ENCODE measurements at regions not wholly inside any gene's neighbourhood (a gene's known extent, or its start where the extent isn't known, plus 50 kb on each side); places are given as distances from the start of the nearest gene placed in this dataset.

DNA sequence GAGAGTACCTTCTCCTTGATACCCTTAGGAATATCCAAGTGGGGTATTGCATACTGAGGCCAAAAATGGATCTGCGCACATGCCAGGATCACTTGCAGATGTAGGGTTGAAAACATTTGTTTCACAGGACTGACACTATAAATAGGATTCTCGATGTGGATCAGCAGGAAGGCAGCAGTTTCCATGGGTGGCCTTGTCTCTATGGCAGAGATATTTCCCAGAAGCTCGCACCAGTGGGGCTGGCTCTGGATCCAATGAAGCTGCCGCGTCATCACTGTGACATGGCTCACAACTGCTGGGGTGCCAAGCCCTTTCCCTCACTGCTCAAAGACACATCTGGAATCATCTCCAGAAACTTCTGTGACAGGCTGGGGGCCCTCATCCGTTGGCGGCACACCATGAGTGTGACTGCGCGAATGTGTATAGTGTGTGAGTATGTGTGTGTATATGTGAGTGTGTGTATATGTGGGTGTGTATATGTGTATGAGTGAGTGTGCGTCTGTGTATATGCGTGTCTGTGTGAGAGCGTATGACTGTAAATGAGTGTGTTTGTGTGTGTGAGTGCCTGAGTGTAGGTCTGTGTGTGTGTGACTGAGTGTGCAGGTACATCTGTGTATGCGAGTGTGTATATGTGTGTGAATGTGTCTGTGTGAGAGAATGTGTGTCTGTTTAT lies 182.5 kb downstream of the GAS1 start:
- WGBS, 2 donors = 76 to 80% methylated on average over 13 of the region's 13 CpGs
- intact Hi-C loops (cut with DNase I) = no loop called here
- Histone ChIP-seq H3K9me3 (peaks cover 0 to 3% (median 0%) of the 10 kb centered on the region in 11 donors), H3K4me3 (no peak overlapping the region), H3K27me3 (peaks cover 0 to 2% (median 0%) of the 10 kb centered on the region in 7 donors), H3K4me1 (peaks cover 0 to 19% (median 0%) of the 10 kb centered on the region in 9 donors), H3K36me3 (no peaks in the 10 kb centered on the region), H3K27ac (peak overlapping the region in 1 of 10 donors; percentile 33)
- DNase-seq (no peak), ATAC-seq (peak in 1 of 8 donors; percentile 49)
- TF ChIP-seq, protein P1, sequence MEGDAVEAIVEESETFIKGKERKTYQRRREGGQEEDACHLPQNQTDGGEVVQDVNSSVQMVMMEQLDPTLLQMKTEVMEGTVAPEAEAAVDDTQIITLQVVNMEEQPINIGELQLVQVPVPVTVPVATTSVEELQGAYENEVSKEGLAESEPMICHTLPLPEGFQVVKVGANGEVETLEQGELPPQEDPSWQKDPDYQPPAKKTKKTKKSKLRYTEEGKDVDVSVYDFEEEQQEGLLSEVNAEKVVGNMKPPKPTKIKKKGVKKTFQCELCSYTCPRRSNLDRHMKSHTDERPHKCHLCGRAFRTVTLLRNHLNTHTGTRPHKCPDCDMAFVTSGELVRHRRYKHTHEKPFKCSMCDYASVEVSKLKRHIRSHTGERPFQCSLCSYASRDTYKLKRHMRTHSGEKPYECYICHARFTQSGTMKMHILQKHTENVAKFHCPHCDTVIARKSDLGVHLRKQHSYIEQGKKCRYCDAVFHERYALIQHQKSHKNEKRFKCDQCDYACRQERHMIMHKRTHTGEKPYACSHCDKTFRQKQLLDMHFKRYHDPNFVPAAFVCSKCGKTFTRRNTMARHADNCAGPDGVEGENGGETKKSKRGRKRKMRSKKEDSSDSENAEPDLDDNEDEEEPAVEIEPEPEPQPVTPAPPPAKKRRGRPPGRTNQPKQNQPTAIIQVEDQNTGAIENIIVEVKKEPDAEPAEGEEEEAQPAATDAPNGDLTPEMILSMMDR (IDR thresholded peaks at IDR 0.05) = no peak

DNA sequence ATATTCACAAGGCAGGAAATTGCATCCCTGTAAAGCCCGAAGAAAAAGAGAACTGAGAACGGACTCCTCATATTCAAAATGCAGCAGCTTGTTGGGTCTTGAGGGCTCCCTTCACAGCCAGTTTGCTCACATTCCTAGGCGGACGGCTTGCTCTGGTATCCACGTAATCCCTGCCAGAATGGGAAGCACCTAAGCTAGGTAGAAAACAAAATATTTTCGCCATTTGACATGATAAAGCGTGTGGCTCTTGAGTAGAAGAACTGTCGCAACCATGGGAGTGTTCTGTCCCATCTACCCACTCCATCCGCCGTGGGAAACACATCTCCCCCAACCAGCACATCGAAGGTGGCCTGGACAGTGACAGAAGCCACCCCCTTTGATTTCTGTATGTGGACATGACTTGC lies 183.1 kb downstream of the GAS1 start:
- peak in 1 of 8 donors; percentile 49 for ATAC-seq
- peak overlapping the region in 1 of 10 donors; percentile 33 for H3K27ac ChIP-seq

DNA sequence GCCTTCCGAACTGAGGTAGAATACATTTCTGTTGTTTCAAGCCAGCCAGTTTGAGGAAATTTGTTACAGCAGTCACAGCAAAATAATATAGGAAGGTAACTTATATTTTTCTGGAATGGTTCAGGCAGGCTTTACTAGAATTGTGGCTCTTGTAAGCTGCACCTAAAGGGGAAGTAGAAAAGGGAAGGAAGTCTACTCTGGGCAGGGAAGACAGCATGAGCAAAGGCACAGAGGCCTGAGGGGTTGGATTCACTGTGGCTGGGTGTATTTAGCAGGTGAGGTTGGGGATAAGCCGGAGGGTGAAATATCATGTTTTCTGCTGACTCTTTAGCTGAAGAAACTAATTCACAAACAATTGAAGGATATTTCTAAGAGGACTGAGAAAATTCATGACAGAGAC lies 183.5 kb downstream of the GAS1 start:
- TF ChIP-seq, protein P1 (IDR thresholded peaks at IDR 0.05) = no peak
- Histone ChIP-seq H3K4me3 (no peak overlapping the region), H3K4me1 (peaks cover 0 to 19% (median 0%) of the 10 kb centered on the region in 9 donors), H3K36me3 (no peaks in the 10 kb centered on the region), H3K27me3 (peaks cover 0 to 2% (median 0%) of the 10 kb centered on the region in 7 donors), H3K27ac (peak overlapping the region in 1 of 10 donors; percentile 33), H3K9me3 (peaks cover 0 to 3% (median 0%) of the 10 kb centered on the region in 11 donors)
- WGBS, 2 donors = 90 to 93% methylated on average over 2 of the region's 2 CpGs
- DNase-seq = no peak
- intact Hi-C loops (cut with DNase I) = no loop called here
- peak in 1 of 8 donors; percentile 34 for ATAC-seq

More for the DNA sequence above, 183.1 kb downstream of the GAS1 start:
- Histone ChIP-seq H3K27me3 (peaks cover 0 to 2% (median 0%) of the 10 kb centered on the region in 7 donors), H3K36me3 (no peaks in the 10 kb centered on the region), H3K9me3 (peaks cover 0 to 3% (median 0%) of the 10 kb centered on the region in 11 donors), H3K4me3 (no peak overlapping the region), H3K4me1 (peaks cover 0 to 19% (median 0%) of the 10 kb centered on the region in 9 donors)
- DNase-seq = no peak
- TF ChIP-seq, protein P1 (IDR thresholded peaks at IDR 0.05) = no peak
- 88 to 93% methylated on average over 11 of the region's 11 CpGs for WGBS, 2 donors
- intact Hi-C loops (cut with DNase I) = no loop called here

DNA sequence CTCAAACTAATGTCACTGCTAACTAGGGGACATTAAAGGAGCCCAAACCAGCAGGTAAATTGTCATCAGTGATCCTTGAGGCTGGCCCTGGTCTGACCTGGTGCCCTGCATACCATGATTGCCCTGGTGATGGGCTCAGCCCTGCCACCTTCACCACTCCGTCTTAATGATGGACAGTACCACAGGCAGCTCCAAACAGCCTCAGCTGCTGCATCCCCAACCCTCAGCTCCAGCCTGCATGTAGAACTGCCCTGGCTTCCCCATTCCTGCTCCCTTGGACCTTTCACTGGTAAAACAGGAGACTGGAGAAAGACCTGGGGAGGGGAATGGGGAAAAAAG lies 190.0 kb downstream of the GAS1 start:
- TF ChIP-seq, protein P1 (IDR thresholded peaks at IDR 0.05) = no peak
- 88 to 91% methylated on average over 1 of the region's 1 CpG for WGBS, 2 donors

More for the DNA sequence above, 190.0 kb downstream of the GAS1 start:
- Histone ChIP-seq H3K36me3 (no peaks in the 10 kb centered on the region), H3K4me3 (no peak overlapping the region), H3K9me3 (no peaks in the 10 kb centered on the region), H3K27ac (no peak overlapping the region), H3K27me3 (peaks cover 0 to 17% (median 3%) of the 10 kb centered on the region in 7 donors), H3K4me1 (no peaks in the 10 kb centered on the region)
- intact Hi-C loops (cut with DNase I) = loop anchor here in 1 of 10 donors (10.0 kb wide), 1 partner anchor 567 kb away; no protein-coding TSS in a partner anchor
- no peak for ATAC-seq
- no peak for DNase-seq

Data from heart right ventricle (tissue), 16 donors.